HEK293T (cell line): ENCODE measurements at regions not wholly inside any gene's neighbourhood (a gene's known extent, or its start where the extent isn't known, plus 50 kb on each side); places are given as distances from the start of the nearest gene placed in this dataset.

ENCODE experiments used
- ARNT ChIP-seq: fragments of 450-650 bp; IDR thresholded peaks from 2 replicates; pipeline ENCODE4 v1.6.1; 2017; ENCODE audit warnings: mild to moderate bottlenecking
- FOXK2 ChIP-seq: fragments of 450-650 bp; IDR thresholded peaks from 2 replicates; pipeline ENCODE4 v1.6.1; 2016; ENCODE audit warnings: mild to moderate bottlenecking
- LEF1 ChIP-seq: fragments of 450-650 bp; IDR thresholded peaks from 2 replicates; pipeline ENCODE4 v1.6.1; 2017; ENCODE audit warnings: mild to moderate bottlenecking, borderline replicate concordance
- PKNOX1 ChIP-seq: fragments of 450-650 bp; IDR thresholded peaks from 2 replicates; pipeline ENCODE4 v1.6.1; 2016
- SP1 ChIP-seq: fragments of 450-650 bp; IDR thresholded peaks from 2 replicates; pipeline ENCODE4 v1.6.1; 2017
- SUZ12 ChIP-seq: fragments of 450-650 bp; IDR thresholded peaks from 2 replicates; pipeline ENCODE4 v1.6.1; 2016; ENCODE audit warnings: mild to moderate bottlenecking

GRCh38 chr11:46216019-46216764, 61.3 kb upstream of the CREB3L1 start:
- TF ChIP-seq SP1: no peak
- no peak for TF ChIP-seq PKNOX1
- no peak for TF ChIP-seq SUZ12
- TF ChIP-seq ARNT: no peak
- TF ChIP-seq LEF1: no peak
- TF ChIP-seq FOXK2: no peak
